DMS79 treated with DMSO at 0.1 percent for 48 hours (cell line): ENCODE measurements at regions not wholly inside any gene's neighbourhood (a gene's known extent, or its start where the extent isn't known, plus 50 kb on each side); places are given as distances from the start of the nearest gene placed in this dataset.

Experiments
- DNase-seq: peaks from one replicate; lab custom pipeline; 2025; lab: John Stamatoyannopoulos, UW

- DNase-seq = no peak
Observed at GRCh38 chr11:69365558-69365957, 71.6 kb downstream of the MYEOV start.

- no peak for DNase-seq
Observed at GRCh38 chr11:69366591-69366990, 72.6 kb downstream of the MYEOV start.

- DNase-seq = no peak
Observed at GRCh38 chr11:69367211-69367964, 73.4 kb downstream of the MYEOV start.

GRCh38 chr11:69368119-69368880 lies 74.3 kb downstream of the MYEOV start:
- no peak for DNase-seq

- DNase-seq = no peak
Observed at GRCh38 chr11:69369210-69369825, 75.4 kb downstream of the MYEOV start.

GRCh38 chr11:69369945-69370344 lies 76.0 kb downstream of the MYEOV start:
- DNase-seq = no peak

GRCh38 chr11:69370984-69371709 lies 77.2 kb downstream of the MYEOV start:
- no peak for DNase-seq

- no peak for DNase-seq
Observed at GRCh38 chr11:69371731-69372588, 78.0 kb downstream of the MYEOV start.

- no peak for DNase-seq
Observed at GRCh38 chr11:69372589-69373250, 78.8 kb downstream of the MYEOV start.

GRCh38 chr11:69373251-69373635 lies 79.3 kb downstream of the MYEOV start:
- DNase-seq = no peak

GRCh38 chr11:69374110-69374945 lies 80.4 kb downstream of the MYEOV start:
- no peak for DNase-seq

- no peak for DNase-seq
Observed at GRCh38 chr11:69374946-69375310, 81.0 kb downstream of the MYEOV start.

GRCh38 chr11:69375316-69376154 lies 81.6 kb downstream of the MYEOV start:
- DNase-seq = no peak

GRCh38 chr11:69376155-69377028 lies 82.4 kb downstream of the MYEOV start:
- no peak for DNase-seq

GRCh38 chr11:69377029-69377952 lies 83.3 kb downstream of the MYEOV start:
- DNase-seq = no peak

GRCh38 chr11:69377953-69378302 lies 84.0 kb downstream of the MYEOV start:
- DNase-seq = no peak
